ENCODE measurements at regions not wholly inside any gene's neighbourhood (a gene's known extent, or its start where the extent isn't known, plus 50 kb on each side); places are given as distances from the start of the nearest gene placed in this dataset.

DNA sequence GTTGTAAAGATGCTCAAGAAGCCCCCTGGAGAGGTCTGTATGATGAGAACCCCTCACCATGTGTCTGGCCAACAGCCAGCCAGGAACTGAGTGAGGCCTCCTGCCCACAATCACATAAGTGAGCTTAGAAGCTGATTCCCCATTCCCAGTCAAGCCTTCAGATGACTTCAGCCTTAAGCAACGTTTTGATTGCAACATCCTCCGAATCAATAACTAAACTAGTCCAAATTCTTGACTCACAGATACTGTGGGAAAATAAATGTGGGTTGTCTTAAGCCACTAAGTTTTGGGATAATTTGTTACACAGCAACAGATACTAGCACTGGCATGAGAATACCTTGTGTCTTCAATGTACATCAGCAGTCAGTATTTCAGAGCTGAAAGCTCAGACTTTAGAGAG, 54.5 kb upstream of the HS3ST4 start:
- H2AK5ac ChIP-seq (ENCODE audit: low read depth, low read length) = no peak overlapping the region
- FAIRE-seq (no peak), DNase-seq (ENCODE audit: low read depth in 1 of 2, low spot score in 2 of 2) (no peak)
- no peak overlapping the region for H3K18ac ChIP-seq (ENCODE audit: extremely low read depth, low read length)
- no peak overlapping the region for H3K14ac ChIP-seq (ENCODE audit: insufficient read length)
- no peaks in the 10 kb centered on the region for H3K27me3 ChIP-seq (replicated peaks in 1 of 4; ENCODE audit: control insufficient read depth in 3 of 4, extremely low read depth in 1 of 4, insufficient read depth in 3 of 4, low read length in 3 of 4)
- no peaks in the 10 kb centered on the region for H3K4me1 ChIP-seq (replicated peaks in 1 of 4; ENCODE audit: control insufficient read depth in 3 of 4, insufficient read depth in 4 of 4, low read length in 3 of 4)
- ChIA-PET POLR2A (ENCODE audit: partially characterized antibody) (interaction anchor here (1.3 kb wide), 1 partner anchor 52 kb away, joined by 3 read pairs; no protein-coding TSS in a partner anchor), CTCF (ENCODE audit: partially characterized antibody) (interaction anchor here (2.5 kb wide), 1 partner anchor 13 kb away, joined by 8 read pairs; no protein-coding TSS in a partner anchor)
- no peak overlapping the region for H3K56ac ChIP-seq (replicated peaks; ENCODE audit: insufficient read length, low read depth, low read length)
- H3K27ac ChIP-seq (ENCODE audit: low read depth, low read length) = no peak overlapping the region
- no peak overlapping the region for H4K5ac ChIP-seq (ENCODE audit: insufficient read length, low read depth, low read length)
- H3K9me3 ChIP-seq (ENCODE audit: insufficient read depth in 2 of 2, low read depth in 1 of 2, low read length in 1 of 2) = no peaks in the 10 kb centered on the region
- H3K4me2 ChIP-seq (ENCODE audit: insufficient read depth in 1 of 2, low read depth in 2 of 2, low read length in 2 of 2) = no peak overlapping the region
- whole genome bisulfite sequencing, 2 experiments (ENCODE audit: extremely low coverage in 1 of 2, insufficient coverage in 1 of 2, insufficient read length in 1 of 2, insufficient replicate concordance in 2 of 2, low coverage in 1 of 2, low lambda C conversion rate in 2 of 2, missing lambda C conversion rate in 1 of 2) = 88% methylated on average over 2 of the region's 2 CpGs; no CpG with 5 or more reads in 1 of the 2 experiments
- H3K4me3 ChIP-seq (ENCODE audit: extremely low read depth in 1 of 4, insufficient read depth in 2 of 4, low read depth in 3 of 4, low read length in 4 of 4) = no peak overlapping the region
- H3K79me1 ChIP-seq (ENCODE audit: low read depth, low read length) = no peaks in the 10 kb centered on the region
- H3K23ac ChIP-seq (ENCODE audit: insufficient read length) = no peak overlapping the region
- no peak overlapping the region for H2BK12ac ChIP-seq (ENCODE audit: low read depth, low read length)
- H3K9ac ChIP-seq (replicated peaks in 1 of 4; ENCODE audit: extremely low read depth in 1 of 4, low read depth in 3 of 4, low read length in 3 of 4) = no peak overlapping the region
- no peak overlapping the region for H2BK5ac ChIP-seq (ENCODE audit: low read depth, low read length)
- H4K91ac ChIP-seq (replicated peaks; ENCODE audit: insufficient read length, low read length) = no peak overlapping the region
- no peak overlapping the region for H2BK20ac ChIP-seq (ENCODE audit: low read length)
- H3K4ac ChIP-seq (replicated peaks; ENCODE audit: insufficient read length, low read depth, low read length) = no peak overlapping the region
- H3K23me2 ChIP-seq (ENCODE audit: low read depth, low read length) = no peaks in the 10 kb centered on the region
- no peaks in the 10 kb centered on the region for H3K79me2 ChIP-seq (ENCODE audit: control insufficient read depth in 1 of 2, insufficient read depth in 2 of 2, low read length in 2 of 2)
- H2AFZ ChIP-seq (ENCODE audit: low read length) = no peak overlapping the region
- H4K8ac ChIP-seq (ENCODE audit: extremely low read depth, insufficient read depth, low read length) = no peak overlapping the region
- no peak overlapping the region for H2BK15ac ChIP-seq (ENCODE audit: low read length)
- H4K20me1 ChIP-seq (replicated peaks in 1 of 2; ENCODE audit: control insufficient read depth in 1 of 2, insufficient read depth in 2 of 2, low read length in 2 of 2) = no peaks in the 10 kb centered on the region
- H2BK120ac ChIP-seq (replicated peaks; ENCODE audit: low read depth, low read length) = no peak overlapping the region
- H3K36me3 ChIP-seq (ENCODE audit: control insufficient read depth in 2 of 4, insufficient read depth in 4 of 4, low read length in 3 of 4) = no peaks in the 10 kb centered on the region
- TF ChIP-seq POU5F1 (IDR thresholded peaks at IDR 0.05; ENCODE audit: low read depth, low read length) (no peak), RFX5 (IDR thresholded peaks at IDR 0.05; ENCODE audit: borderline replicate concordance, low read depth, low read length) (no peak), MAFK (IDR thresholded peaks at IDR 0.05; ENCODE audit: low read depth, low read length) (no peak), PHF8 (conservative IDR thresholded peaks at IDR 0.05; ENCODE audit: low read depth, low read length) (no peak), EP300 (IDR thresholded peaks at IDR 0.05; ENCODE audit: borderline replicate concordance in 1 of 2, low read depth in 2 of 2, low read length in 2 of 2) (no peak), HDAC2 (IDR thresholded peaks at IDR 0.05; ENCODE audit: borderline replicate concordance in 1 of 2, low read depth in 2 of 2, low read length in 2 of 2) (no peak), NRF1 (IDR thresholded peaks at IDR 0.05; ENCODE audit: low read depth, low read length) (no peak), BRCA1 (IDR thresholded peaks at IDR 0.05; ENCODE audit: low read depth, low read length) (no peak), EGR1 (IDR thresholded peaks at IDR 0.05; ENCODE audit: borderline replicate concordance, low read depth, low read length) (no peak), CREB1 (IDR thresholded peaks at IDR 0.05) (no peak), FOSL1 (IDR thresholded peaks at IDR 0.05; ENCODE audit: insufficient read depth, low read depth, low read length) (no peak), TBP (IDR thresholded peaks at IDR 0.05; ENCODE audit: low read depth, low read length) (no peak), GTF2F1 (IDR thresholded peaks at IDR 0.05; ENCODE audit: borderline replicate concordance, low read depth, low read length) (no peak), CHD1 (IDR thresholded peaks at IDR 0.05; ENCODE audit: low read depth, low read length) (no peak)

Data from H1 (cell line).